NCI-H82 (cell line): ENCODE measurements at regions not wholly inside any gene's neighbourhood (a gene's known extent, or its start where the extent isn't known, plus 50 kb on each side); places are given as distances from the start of the nearest gene placed in this dataset.

Source experiments
- DNase-seq: peaks from one replicate; lab custom pipeline; 2025; lab: John Stamatoyannopoulos, UW

DNA sequence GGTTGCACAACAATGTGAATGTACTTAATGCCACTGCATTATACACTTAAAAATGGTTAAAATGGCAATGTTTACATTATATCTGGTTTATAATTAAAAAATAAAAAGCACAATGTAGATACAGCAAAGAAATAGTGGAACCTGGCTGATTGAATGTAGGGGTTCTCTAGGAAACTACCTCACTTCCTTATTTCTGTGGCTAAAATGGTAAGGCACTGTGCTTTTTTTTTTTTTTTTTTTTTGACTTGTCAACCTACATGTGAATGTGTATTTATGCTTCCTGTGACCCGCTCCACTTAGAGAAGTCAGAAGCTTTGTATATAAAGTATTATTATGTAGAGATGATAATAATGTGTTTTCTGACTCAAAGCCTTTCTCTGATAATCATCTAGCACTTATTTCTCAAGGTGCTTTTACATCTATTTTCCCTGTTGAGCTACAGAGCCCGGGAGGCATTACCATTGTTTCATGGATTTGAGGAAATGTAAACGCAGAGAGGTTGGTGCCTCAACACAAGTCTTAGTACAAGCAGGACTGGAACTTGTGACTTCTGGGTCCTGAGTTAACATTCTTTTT is 55.0 kb downstream of the SOX4 start:
- DNase-seq, result no peak

DNA sequence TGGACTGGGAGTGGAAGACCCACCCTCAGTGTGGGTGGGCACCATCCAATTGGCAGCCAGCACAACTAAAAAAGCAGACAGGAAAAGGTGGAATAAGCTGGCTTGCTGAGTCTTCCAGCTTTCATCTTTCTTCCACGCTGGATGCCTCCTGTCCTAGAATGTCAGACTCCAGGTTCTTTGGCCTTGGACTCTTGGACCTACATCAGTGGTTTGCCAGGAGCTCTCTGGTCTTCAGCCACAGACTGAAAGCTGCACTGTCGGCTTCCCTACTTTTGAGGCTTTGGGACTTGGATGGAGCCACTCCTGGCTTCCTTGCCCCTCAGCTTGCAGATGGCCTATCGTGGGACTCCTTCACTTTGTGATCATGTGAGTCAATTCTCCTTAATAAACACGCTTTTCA is 59.8 kb downstream of the SOX4 start:
- DNase-seq, result no peak

DNA sequence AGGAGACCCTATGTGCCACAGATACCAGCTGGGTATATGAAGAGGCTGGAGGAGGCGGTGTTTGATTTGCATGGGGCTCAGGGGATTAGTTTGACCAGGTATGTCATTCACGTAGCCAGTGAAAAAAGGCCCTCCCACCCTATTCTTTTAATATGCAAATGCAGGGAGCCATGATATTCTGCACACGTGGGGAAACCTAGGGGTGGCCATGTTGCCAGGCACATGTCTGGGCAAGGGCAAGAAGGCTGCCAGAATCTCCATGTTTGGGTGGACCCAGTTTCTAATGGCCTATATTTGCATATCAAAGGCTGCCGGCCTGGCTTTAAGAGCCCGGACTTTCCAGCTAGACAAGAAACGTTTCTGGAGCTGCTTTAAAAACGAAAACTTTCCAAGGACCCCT is 60.4 kb downstream of the SOX4 start:
- no peak for DNase-seq

DNA sequence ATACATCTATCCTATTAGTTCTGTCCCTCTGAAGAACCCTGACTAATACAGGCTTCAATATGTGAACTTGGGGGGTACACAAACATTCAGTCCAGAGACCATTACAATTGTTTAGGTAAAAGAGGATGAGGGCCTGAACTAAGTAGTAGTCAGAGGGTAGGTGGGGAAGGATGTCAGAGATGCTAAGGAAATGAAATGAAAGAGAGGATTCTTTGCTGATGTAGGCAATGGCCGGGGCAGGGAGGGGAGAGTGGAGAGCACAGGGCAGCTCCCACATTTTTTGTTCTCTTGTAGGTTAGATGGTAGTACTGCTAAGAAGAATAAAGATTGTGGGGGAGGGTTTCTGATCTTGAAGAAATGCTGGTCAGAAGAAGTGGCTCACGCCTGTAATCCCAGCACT is 60.8 kb downstream of the SOX4 start:
- no peak for DNase-seq

DNA sequence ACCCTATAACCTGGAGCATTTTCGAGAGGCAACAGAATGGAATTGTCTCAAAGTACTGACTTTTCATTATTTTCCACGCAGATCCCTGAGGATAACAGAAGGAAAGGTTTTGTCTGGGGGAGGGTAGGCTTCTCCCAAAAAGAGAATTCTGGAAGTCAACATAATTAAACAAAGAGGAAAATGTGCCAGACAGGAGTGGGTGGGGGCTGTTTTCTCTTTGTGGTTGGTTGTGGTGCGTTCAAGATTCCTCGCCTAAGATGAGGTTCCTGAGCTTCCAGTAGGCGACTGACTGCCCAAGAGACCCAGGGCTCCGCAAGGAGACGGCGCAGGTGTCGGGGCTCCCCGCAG is 70.4 kb downstream of the SOX4 start:
- DNase-seq, result no peak

DNA sequence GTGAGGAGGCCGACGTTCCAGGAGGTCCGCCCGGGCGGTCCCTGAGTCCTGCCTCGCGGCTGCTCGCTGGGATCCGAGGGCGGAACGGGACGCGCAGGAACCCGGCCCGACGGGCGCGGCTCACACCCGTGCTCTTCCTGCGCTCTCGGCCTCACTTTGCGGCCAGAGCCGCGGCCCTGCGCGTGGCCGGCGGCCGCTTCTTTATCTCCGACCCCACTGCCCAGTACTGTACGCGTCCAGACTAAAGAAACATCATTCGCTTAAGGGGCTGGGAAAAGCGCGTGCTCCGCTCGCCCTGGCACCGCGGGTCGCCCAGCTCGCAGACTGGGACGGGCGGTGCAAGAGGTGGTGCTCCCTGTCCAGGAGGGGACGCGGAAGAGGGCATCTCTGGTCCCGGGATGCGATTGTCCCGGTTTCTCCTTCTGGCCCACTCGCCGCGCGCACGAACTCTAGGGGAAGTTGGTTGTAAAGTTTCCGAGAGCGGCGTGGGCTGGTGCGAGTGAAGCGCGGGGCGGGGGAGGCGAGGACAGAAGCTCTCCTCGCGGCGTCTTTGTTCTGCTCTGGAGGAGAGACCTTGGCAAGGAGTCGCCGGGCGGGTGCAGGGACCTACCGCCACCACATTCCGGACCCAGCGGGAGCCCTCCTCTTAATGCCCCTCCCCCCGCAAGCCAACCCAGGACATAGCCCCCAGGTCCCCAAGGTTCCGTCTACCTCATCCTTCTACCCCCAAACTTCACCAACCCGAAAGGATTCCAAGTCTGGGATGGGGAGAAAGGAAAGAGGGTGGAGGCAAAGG is 71.0 kb downstream of the SOX4 start:
- DNase-seq, result peak; percentile 42

DNA sequence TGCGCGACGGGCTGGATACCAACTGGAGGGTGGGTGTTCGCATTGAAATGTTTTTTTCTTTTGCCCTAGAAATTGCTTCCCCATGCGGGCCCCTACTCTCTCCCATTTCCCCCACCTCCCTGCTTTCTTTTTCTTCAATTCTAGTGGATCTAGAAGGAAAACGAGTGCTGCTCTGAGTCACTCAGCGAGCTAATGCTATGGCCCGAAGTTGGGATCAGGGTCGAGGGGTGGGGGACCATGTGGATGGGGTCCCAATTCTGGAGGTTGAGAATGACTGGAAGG is 71.5 kb downstream of the SOX4 start:
- no peak for DNase-seq

DNA sequence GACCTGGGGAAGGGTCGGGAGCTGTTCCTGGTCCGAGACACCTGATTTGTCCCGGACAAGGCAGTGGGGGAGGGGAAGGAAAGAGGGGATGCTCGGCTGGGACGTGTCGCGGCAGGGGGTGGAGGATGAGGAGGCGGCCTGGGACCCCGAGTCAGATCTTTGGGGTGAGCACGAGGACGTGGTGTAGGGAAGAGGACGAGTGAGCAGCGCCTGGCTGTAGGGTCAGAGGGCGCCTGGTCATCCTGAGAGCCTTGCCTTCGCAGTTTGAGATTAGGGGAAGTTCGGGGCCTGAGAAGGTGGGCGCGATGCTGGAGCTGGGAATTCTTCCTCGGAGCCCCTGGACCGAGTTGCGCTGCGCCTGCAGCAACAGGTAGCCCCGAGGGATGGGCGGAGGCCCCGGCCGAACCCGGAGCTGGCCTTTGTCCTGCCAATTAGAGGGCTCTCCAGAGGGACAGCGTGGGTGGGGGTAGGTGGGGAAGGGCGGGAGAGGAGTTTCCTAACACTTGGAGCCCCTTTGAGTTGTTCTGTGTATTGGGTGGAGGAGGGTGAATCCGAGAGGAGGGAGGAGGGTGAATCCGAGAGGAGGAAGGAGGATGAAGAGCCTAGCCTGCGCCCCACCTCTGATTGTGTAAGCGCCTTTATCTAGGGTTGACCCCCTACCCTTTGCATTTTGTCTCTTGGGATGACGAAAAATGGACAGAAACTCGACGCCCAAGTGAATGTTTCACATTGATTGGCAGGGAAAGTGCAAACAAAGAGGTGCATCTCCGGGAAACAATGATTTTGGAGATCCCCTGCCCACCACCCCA is 72.0 kb downstream of the SOX4 start:
- DNase-seq, result no peak

DNA sequence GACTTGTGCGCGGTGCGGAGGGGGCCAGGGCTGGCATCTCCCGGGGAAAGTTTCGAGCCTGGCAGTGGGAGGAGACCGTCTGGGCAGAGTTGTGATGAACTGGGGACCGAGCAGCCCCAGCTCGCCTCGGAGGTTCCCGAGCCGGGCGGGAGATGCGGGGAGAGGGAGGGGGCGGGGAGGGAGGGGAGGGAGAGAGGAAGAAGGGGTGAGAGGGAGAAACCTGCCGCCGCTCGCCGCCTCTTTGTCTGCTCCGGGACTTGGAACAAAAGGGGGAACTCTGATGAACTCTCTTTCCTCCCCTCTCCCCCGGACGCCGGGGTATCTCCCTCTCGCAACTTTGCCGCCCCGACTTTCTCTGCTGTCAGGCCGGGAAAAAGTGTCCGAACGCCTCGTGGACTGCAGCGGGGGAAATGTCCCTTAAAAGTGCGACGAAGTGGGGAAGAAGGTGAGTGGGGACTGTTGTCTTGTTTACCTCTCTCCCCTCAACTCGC is 72.7 kb downstream of the SOX4 start:
- no peak for DNase-seq

DNA sequence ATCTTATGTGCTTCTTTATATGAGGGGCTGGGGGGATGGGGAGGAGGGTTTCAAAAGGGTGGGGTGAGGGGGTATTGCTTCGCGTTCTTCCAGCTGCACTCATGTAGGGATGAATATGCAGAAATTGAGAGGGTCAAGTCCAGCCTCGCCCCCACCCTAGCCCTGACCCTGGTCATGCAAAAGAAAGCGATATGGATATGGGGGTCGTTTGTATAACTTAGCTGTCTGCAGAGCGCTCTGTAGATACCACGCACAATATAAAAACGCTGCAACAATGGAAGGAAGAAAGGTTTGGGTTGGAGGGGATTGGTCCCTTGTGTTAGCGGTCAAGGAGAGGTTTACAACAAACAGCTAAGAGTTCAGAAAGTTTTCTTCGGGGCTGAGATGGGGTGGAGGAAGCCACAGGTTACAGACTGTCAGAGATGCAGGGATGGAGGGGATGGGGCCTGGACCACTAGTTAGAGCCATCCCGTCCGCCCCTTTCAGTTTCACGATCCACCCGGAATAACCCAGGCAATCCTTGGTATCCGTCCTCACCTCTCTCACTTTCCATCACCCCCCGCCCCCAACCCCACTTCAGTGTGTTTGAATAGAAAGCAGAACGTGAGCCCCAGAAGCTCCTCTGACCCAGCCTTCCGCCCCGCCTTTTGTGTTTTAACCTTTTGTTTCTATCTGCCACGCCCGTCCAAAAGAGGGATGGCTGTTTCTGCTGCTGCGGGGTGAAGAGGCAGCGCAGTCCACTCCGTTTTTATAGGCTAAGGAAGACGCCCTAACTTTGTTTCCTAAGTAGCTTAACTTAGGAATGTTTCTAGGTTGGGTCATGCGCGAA is 73.5 kb downstream of the SOX4 start:
- DNase-seq, result no peak

DNA sequence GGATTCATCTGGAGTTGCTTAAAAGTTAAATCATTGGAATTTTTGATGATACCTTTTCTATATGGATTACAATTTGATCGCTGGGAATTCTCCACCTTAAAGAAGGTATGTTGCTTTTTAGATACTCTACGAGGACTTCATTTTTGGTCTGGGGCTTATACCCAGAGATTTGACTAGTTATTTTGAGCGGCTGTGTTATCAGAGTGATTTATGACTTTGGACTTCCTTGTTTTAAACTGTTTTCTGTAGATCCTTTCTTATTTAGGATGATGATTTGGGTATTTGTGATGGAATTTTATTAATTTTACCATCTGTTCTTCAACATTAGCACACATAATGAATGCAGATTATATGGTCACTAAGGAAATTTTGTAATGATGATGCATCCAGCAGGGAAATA is 75.2 kb downstream of the SOX4 start:
- no peak for DNase-seq

DNA sequence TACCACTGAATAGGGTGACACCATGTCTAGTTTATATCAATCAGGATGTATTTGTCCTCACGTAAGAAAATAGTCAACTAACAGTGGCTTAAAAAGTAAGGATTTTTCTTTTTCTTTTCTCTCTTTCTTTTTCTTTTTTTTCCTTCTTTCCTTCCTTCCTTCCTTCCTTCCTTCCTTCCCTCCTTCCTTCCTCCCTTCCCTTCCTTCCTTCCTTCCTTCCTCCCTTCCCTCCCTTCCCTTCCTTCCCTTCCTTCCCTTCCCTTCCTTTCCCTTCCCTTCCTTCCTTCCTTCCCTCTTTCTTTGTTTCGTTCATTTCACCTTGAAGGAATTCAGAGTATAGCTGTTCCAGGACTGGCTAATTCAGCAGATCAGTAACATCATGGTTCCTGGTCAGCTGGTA is 83.2 kb downstream of the SOX4 start:
- DNase-seq, result no peak

DNA sequence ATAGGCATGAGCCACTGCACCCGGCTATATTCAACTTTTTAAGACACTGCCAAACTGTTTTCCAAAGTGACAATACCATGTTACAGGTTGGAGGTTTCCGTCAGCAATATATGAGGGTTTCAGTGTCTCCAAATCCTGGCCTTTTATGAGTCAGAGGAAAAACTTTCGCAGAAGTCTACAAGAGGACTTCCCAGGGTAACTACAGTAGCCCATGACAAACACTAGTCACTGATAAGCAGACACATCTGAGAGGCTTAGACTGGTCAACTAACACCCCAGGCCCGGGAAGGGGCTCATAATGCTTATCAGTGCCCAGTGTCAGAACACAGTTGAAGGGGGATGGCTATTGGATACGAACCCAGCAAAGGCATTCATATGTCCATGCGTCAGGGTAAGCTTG is 85.4 kb downstream of the SOX4 start:
- no peak for DNase-seq

DNA sequence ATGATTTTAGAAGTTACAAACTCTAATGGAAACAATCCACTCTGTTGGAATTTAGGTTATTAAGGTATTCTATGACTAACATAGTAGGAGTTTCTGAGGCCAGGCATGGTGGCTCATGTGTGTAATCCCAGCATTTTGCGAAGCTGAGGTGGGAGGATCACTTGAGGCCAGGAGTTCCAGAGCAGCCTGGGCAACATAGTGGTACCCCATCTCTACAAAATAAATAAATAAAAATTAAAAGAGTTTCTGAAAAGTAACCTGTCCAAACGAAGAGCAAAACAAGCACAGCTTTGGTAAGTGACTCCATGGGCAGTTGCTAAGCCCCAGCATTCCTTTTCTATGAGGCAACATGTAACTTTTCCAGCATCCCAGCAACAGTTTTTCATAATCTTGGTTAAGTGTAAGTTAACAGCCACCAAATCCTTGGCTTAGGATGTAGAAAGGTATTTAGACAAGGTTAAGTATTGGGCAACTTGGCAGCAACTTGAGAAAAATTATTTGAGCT is 86.3 kb downstream of the SOX4 start:
- no peak for DNase-seq

DNA sequence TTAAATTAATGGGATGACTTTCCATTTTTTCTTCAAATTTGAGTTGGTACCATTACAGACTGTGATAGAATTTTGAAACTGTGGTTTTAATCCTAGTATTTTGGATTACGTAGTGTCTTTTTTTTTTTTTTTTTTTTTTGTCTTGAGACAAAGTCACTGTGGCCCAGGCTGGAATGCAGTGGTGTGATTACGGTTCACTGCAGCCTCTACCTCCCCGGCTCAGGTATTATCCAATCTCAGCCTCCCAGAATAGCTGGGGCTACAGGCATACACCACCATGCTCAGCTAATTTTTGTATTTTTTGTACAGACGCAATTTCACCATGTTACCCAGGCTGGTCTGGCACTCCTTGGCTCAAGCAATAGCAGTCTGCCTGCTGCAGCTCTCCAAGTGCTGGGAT is 87.1 kb downstream of the SOX4 start:
- no peak for DNase-seq

DNA sequence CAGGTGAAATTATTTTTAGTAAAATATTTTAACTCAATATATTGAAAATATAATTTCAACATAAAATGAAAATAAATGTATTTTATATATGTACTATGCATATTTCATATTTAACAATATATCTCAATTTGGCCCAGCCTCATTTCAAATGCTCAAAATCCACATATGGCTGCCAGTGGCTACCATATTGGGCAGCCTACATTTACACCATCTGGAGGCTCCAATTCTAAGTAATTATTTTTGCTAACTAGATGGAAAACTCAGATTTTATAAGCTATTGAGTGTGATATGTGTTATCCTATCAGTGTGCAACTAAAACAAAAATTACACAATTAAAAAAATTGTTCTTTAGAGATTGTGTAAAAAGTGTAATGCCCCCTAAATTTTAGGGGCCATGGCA is 96.9 kb downstream of the SOX4 start:
- no peak for DNase-seq

DNA sequence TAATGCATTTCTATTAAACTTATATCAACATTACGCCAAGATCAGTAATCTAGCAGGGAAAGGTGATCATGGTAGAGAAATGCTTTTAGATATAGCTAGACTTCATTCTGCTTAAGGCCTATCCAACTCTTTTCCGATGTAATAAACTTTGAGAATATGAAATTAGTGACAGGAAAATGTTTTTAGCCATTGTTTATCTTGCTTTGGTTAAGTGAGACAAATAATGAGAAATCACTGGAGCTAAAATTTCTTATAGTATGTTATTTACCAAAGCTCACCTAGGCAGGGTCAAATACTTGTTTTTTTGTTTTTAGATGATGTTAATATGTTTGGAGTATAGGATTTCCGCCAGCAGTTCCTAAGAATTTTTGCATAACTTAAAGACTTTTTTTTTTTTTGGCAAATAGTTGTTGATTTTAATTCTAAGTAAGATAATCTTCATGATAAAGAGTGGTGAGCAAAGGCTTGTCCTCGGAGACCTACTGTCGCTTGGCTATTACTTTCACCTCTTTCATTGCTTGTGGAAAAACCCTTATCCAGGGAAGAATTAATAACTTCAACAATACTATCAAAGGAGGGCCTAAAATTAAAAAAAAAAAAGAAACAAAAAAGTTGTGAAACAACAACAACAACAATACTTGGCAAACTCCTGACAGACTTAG is 98.3 kb downstream of the SOX4 start:
- no peak for DNase-seq

DNA sequence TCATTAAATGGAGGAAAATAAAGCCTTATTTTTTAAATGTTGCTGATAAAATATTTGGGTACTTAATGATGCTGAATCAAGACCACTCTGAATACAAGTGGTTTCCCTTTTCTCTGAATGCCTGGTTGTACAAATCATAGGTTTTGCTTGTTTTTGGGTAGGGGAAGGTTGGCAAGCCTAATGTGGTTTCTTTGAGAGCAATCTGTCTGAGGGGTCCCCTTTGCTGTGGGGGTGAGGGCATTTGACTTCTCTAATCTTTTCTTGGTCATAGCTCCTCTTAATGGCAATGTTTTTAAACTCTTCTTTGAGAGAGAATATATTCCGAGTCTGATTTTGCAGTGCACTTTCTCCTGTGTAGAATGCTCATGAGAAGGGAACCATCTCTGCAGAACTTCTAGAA is 99.2 kb downstream of the SOX4 start:
- no peak for DNase-seq

DNA sequence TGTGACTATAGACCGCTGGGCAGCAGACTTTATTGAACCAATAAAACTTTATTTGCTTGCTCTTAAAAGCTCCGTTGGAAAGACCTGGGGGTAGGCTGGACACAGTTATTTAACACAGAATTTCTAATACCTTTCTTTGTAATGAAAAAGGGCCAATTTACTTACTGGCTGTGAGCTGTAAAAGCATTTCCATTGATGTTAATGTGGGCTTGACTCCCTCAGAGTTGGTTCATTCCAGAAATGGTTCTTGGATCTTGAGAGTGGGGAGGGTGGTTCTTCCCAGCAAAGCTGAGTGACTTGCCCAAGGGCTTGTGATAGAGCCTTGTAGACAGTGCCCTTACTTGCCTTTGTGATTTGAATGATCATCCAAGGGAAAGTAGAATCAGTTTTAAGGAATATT is 100.6 kb downstream of the SOX4 start:
- DNase-seq, result no peak

DNA sequence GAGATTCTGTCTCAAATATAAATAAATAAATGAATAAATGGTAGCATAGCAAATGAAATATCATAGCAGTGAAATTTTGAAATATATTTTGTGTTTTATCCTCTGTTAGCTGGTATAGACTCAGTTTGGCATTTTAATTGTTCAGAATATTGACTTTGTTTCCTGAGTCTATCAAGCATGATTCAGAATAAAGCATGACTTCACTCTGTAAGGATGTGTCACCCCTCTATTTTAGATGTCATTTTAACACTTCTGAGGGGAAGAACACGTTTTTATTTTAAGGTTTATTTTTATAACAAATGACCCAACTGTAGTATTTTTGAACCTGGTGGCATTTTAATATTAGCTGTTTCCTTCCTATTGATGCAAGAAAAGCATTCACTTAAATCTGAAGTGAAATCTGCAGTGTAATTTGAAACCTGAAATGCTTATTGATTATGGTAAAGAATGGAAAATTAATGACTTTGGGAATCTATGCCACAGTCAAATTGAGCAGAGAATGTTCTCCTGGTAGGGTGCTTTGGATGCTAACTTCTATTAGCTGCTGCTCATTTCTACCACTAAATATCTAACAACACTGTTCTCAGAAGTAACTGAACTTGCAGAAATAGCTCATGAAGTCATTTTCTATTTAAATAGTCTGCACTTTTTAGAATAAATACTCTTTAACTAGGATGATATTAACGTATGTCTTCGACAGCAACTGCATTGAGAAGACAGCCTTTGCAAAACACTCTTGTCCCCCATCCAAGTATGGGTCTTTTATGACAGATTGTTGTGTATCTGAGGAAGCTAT is 114.2 kb downstream of the SOX4 start:
- no peak for DNase-seq

DNA sequence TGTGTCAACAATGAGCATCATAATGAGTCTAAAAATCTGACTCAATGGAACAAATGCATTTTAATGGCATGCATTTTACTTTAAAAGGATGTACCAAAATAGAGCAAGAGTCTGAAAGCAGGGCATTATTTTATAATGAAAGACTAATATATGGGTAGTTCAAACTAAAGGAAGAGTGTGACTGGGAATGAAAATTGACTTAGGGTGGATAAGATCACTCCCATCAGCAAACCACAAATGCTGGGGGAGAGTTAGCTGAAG is 114.7 kb downstream of the SOX4 start:
- no peak for DNase-seq
